Loucy (cell line): ENCODE measurements at regions not wholly inside any gene's neighbourhood (a gene's known extent, or its start where the extent isn't known, plus 50 kb on each side); places are given as distances from the start of the nearest gene placed in this dataset.

ENCODE experiments used
- H2AFZ ChIP-seq: fragments of 200-600 bp; sonication (generic); 2 replicates; pipeline ENCODE4 v1.6.0; 2016; ENCODE audit warnings: antibody characterized with exemption, mild to moderate bottlenecking, low read length, moderate library complexity
- H3F3A ChIP-seq: fragments of 200-600 bp; 2 replicates; pipeline ENCODE4 v1.6.0; 2016; ENCODE audit warnings: antibody characterized with exemption, low read depth, mild to moderate bottlenecking
- H3K27me3 ChIP-seq: fragments of 200-600 bp; sonication (generic); 2 replicates; pipeline ENCODE4 v1.6.1; 2014; ENCODE audit warnings: low read length, mild to moderate bottlenecking; ENCODE audit not compliant: insufficient read depth, poor library complexity, severe bottlenecking
- H3K36me3 ChIP-seq: fragments of 200-600 bp; sonication (generic); 2 replicates; pipeline ENCODE4 v1.6.1; 2016; ENCODE audit warnings: low read length; ENCODE audit not compliant: insufficient read depth
- H3K4me1 ChIP-seq: fragments of 200-600 bp; sonication (generic); 2 replicates; pipeline ENCODE4 v1.5.1; 2014; ENCODE audit warnings: low read length, mild to moderate bottlenecking; ENCODE audit not compliant: insufficient read depth, poor library complexity, severe bottlenecking
- H3K4me2 ChIP-seq: fragments of 200-600 bp; sonication (generic); 2 replicates; pipeline ENCODE4 v1.6.0; 2014; ENCODE audit warnings: antibody characterized with exemption, low read length, low read depth, mild to moderate bottlenecking; ENCODE audit not compliant: poor library complexity, severe bottlenecking
- H3K4me3 ChIP-seq: fragments of 200-600 bp; sonication (generic); 2 replicates; pipeline ENCODE4 v1.5.1; 2014; ENCODE audit warnings: low read length, mild to moderate bottlenecking, mixed read lengths; ENCODE audit not compliant: poor library complexity, severe bottlenecking
- H3K79me2 ChIP-seq: fragments of 200-600 bp; sonication (generic); 2 replicates; pipeline ENCODE4 v1.6.1; 2014; ENCODE audit warnings: low read length; ENCODE audit not compliant: insufficient read depth
- H3K9ac ChIP-seq: fragments of 200-600 bp; sonication (generic); 2 replicates; pipeline ENCODE4 v1.6.0; 2014; ENCODE audit warnings: mild to moderate bottlenecking, low read depth, low read length, moderate library complexity; ENCODE audit not compliant: poor library complexity, severe bottlenecking
- H3K9me2 ChIP-seq: fragments of 200-600 bp; sonication (generic); replicated peaks from 2 replicates; pipeline ENCODE4 v1.6.1; 2016; ENCODE audit warnings: low read depth, low read length, mixed read lengths
- H3K9me3 ChIP-seq: fragments of 200-600 bp; sonication (generic); 2 replicates; pipeline ENCODE4 v1.6.1; 2014; ENCODE audit warnings: mild to moderate bottlenecking, antibody characterized with exemption, low read length, low read depth; ENCODE audit not compliant: insufficient read depth
- H4K20me1 ChIP-seq: fragments of 200-600 bp; sonication (generic); 2 replicates; pipeline ENCODE4 v1.6.0; 2014; ENCODE audit warnings: antibody characterized with exemption, low read length, mild to moderate bottlenecking; ENCODE audit not compliant: insufficient read depth, poor library complexity, severe bottlenecking
- EZH2phosphoT487 ChIP-seq: fragments of 200-600 bp; IDR thresholded peaks from 2 replicates; pipeline ENCODE4 v1.6.1; 2018; ENCODE audit warnings: antibody characterized with exemption, mild to moderate bottlenecking, moderate library complexity, borderline replicate concordance
- TF ChIP-seq, protein P1 (sequence below): fragments of 200-600 bp; sonication (generic); conservative IDR thresholded peaks from 2 replicates; pipeline ENCODE4 v1.5.1; 2014; ENCODE audit warnings: mild to moderate bottlenecking, antibody characterized with exemption, low read length

DNA sequence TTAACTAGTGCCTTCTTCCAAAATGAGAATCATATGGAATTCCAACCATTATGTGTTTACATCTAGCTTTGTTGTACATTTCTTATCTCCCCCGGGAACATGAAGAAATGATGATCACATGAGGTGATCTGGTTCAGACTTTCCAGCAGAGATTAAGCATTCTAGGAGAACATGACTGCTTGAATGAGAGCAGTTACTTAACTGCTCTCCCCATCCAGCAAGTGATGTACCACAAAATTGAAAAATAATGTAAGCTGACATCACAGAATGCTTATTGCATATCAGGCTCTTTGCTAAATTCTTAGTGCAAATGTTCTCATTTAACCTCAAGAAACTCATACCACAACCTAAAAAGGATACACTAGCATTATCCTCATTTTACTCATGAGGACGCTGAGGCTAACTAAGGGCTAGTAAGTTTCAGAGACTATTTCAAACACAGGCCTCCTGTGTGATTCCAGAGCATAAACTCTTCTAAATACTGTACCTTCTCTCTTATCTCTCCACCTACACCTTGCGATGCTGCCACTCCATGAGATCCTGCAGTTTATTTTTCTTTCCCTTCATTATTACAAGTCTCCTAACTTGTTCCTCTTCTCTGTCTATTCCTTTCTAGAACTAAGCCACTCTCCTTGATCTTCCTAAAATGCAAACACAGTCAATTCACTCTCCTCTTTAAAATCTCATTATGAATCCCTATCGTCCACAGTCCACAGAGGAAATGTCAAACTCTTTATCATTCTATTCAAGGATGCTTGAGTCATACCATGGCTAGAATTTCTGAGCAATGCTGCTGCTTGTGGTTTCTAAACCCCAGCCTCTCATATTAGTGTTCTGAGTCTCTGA, 1224.8 kb upstream of the ZEB2 start:
- Histone ChIP-seq H3K4me2 (no peak overlapping the region), H3K9ac (no peak overlapping the region), H3K79me2 (no peaks in the 10 kb centered on the region), H3K36me3 (no peaks in the 10 kb centered on the region), H4K20me1 (no peaks in the 10 kb centered on the region), H3K9me2 (no peaks in the 10 kb centered on the region), H3K9me3 (no peaks in the 10 kb centered on the region), H2AFZ (no peak overlapping the region), H3K4me1 (no peaks in the 10 kb centered on the region), H3K27me3 (no peaks in the 10 kb centered on the region), H3F3A (no peaks in the 10 kb centered on the region), H3K4me3 (no peak overlapping the region)
- TF ChIP-seq, protein P1, sequence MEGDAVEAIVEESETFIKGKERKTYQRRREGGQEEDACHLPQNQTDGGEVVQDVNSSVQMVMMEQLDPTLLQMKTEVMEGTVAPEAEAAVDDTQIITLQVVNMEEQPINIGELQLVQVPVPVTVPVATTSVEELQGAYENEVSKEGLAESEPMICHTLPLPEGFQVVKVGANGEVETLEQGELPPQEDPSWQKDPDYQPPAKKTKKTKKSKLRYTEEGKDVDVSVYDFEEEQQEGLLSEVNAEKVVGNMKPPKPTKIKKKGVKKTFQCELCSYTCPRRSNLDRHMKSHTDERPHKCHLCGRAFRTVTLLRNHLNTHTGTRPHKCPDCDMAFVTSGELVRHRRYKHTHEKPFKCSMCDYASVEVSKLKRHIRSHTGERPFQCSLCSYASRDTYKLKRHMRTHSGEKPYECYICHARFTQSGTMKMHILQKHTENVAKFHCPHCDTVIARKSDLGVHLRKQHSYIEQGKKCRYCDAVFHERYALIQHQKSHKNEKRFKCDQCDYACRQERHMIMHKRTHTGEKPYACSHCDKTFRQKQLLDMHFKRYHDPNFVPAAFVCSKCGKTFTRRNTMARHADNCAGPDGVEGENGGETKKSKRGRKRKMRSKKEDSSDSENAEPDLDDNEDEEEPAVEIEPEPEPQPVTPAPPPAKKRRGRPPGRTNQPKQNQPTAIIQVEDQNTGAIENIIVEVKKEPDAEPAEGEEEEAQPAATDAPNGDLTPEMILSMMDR: no peak
- TF ChIP-seq EZH2phosphoT487: no peak

DNA sequence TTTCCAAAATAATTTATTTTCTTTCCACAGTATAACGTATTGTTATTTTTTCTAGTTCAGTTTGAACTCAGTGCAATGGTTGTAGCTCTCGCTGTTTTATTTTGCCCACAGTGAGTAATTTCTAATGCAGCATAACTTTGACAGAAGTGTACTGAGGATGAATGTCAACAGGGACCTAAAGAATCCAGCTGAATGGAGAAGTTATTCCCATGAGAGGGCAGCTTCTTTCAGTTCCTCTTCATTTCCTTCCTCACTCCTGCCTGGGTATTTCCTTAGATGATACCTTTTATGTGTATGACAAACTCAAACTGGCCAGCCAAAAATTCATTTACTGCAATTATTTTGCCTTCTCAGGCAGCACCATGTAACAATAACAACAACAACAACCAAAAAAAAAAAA, 1223.1 kb upstream of the ZEB2 start:
- no peaks in the 10 kb centered on the region for H3K9me3 ChIP-seq
- H3K36me3 ChIP-seq: no peaks in the 10 kb centered on the region
- no peaks in the 10 kb centered on the region for H4K20me1 ChIP-seq
- no peak overlapping the region for H3K4me3 ChIP-seq
- no peaks in the 10 kb centered on the region for H3K27me3 ChIP-seq
- no peaks in the 10 kb centered on the region for H3F3A ChIP-seq
- no peak overlapping the region for H3K4me2 ChIP-seq
- no peaks in the 10 kb centered on the region for H3K4me1 ChIP-seq
- no peaks in the 10 kb centered on the region for H3K79me2 ChIP-seq
- no peak overlapping the region for H2AFZ ChIP-seq
- H3K9ac ChIP-seq: no peak overlapping the region
- no peak for TF ChIP-seq EZH2phosphoT487
- TF ChIP-seq, protein P1: no peak
- no peaks in the 10 kb centered on the region for H3K9me2 ChIP-seq

- Histone ChIP-seq H3K4me2 (no peak overlapping the region), H3K9ac (no peak overlapping the region), H3K79me2 (no peaks in the 10 kb centered on the region), H3K36me3 (no peaks in the 10 kb centered on the region), H3K9me3 (no peaks in the 10 kb centered on the region), H3K27me3 (no peaks in the 10 kb centered on the region), H3K4me1 (no peaks in the 10 kb centered on the region), H4K20me1 (no peaks in the 10 kb centered on the region), H3F3A (no peaks in the 10 kb centered on the region), H3K4me3 (no peak overlapping the region), H3K9me2 (no peaks in the 10 kb centered on the region), H2AFZ (no peak overlapping the region)
- TF ChIP-seq, protein P1: no peak
- no peak for TF ChIP-seq EZH2phosphoT487
Observed at GRCh38 chr2:145741636-145742035, 1221.7 kb upstream of the ZEB2 start.
